H1 (cell line): ENCODE measurements at regions not wholly inside any gene's neighbourhood (a gene's known extent, or its start where the extent isn't known, plus 50 kb on each side); places are given as distances from the start of the nearest gene placed in this dataset.

Source experiments
- CTCF ChIA-PET: fragments of 300-600 bp; sonication (Branson Sonifier 250); formaldehyde crosslinking; loops from one replicate; lab custom pipeline; 2021; ENCODE audit not compliant: partially characterized antibody; lab: Charles Lee
- POLR2A ChIA-PET: fragments of 300-600 bp; sonication (Branson Sonifier 250); formaldehyde crosslinking; loops from one replicate; lab custom pipeline; 2021; ENCODE audit warnings: inconsistent platforms; ENCODE audit not compliant: partially characterized antibody; lab: Charles Lee
- DNase-seq, 2 experiments: peaks; one replicate each; pipeline versions ENCODE4 v3.0.0 to v3.0.0-alpha.2; 2010 to 2022; ENCODE audit warnings: low spot score in 2 of 2, low read depth in 1 of 2, mixed read lengths in 1 of 2
- FAIRE-seq: peaks from 2 replicates; lab custom pipeline; 2011; peaks lifted over from hg19 to GRCh38; lab: Jason Lieb, UNC
- H2AFZ ChIP-seq: 2 replicates; pipeline ENCODE4 v1.8.1; 2012; ENCODE audit warnings: low read length, inconsistent platforms
- H2AK5ac ChIP-seq: 2 replicates; pipeline ENCODE4 v1.6.1; 2013; ENCODE audit warnings: low read depth, low read length
- H2BK120ac ChIP-seq: replicated peaks from 2 replicates; pipeline ENCODE3; 2013; ENCODE audit warnings: low read depth, low read length, inconsistent platforms
- H2BK12ac ChIP-seq: 2 replicates; pipeline ENCODE4 v1.6.1; 2013; ENCODE audit warnings: low read depth, low read length
- H2BK15ac ChIP-seq: 2 replicates; pipeline ENCODE4 v1.6.1; 2013; ENCODE audit warnings: low read length
- H2BK20ac ChIP-seq: 2 replicates; pipeline ENCODE4 v1.6.1; 2013; ENCODE audit warnings: low read length
- H2BK5ac ChIP-seq: 2 replicates; pipeline ENCODE4 v1.6.1; 2013; ENCODE audit warnings: low read depth, low read length
- H3K14ac ChIP-seq: 2 replicates; pipeline ENCODE4 v1.6.1; 2013; ENCODE audit warnings: inconsistent platforms; ENCODE audit not compliant: insufficient read length
- H3K18ac ChIP-seq: 2 replicates; pipeline ENCODE4 v1.6.1; 2013; ENCODE audit warnings: low read length; ENCODE audit errors: extremely low read depth
- H3K23ac ChIP-seq: 2 replicates; pipeline ENCODE4 v1.6.1; 2013; ENCODE audit warnings: inconsistent platforms; ENCODE audit not compliant: insufficient read length
- H3K23me2 ChIP-seq: 2 replicates; pipeline ENCODE4 v1.6.1; 2013; ENCODE audit warnings: low read depth, low read length
- H3K27ac ChIP-seq: 2 replicates; pipeline ENCODE4 v1.6.1; 2011; ENCODE audit warnings: low read depth, low read length, inconsistent platforms
- H3K27me3 ChIP-seq, 4 experiments: replicated peaks in 1 of 4; 1 replicate in 1 of 4; 2 replicates in 3 of 4; pipeline versions ENCODE4 v1.6.1 to v1.8.1; 2011 to 2013; ENCODE audit warnings: low read length in 3 of 4, mild to moderate bottlenecking in 3 of 4, inconsistent platforms in 2 of 4, mixed read lengths in 2 of 4, moderate library complexity in 1 of 4; ENCODE audit not compliant: control insufficient read depth in 3 of 4, insufficient read depth in 3 of 4; ENCODE audit errors: extremely low read depth in 1 of 4
- H3K36me3 ChIP-seq, 4 experiments: 2 replicates each; pipeline versions ENCODE4 v1.6.1 to v1.8.1; 2011 to 2013; ENCODE audit warnings: mild to moderate bottlenecking in 4 of 4, low read length in 3 of 4, moderate library complexity in 2 of 4, control low read depth in 1 of 4, inconsistent platforms in 1 of 4; ENCODE audit not compliant: insufficient read depth in 4 of 4, control insufficient read depth in 2 of 4
- H3K4ac ChIP-seq: replicated peaks from 2 replicates; pipeline ENCODE3; 2013; ENCODE audit warnings: low read length, low read depth, mixed read lengths, inconsistent platforms; ENCODE audit not compliant: insufficient read length
- H3K4me1 ChIP-seq, 4 experiments: replicated peaks in 1 of 4; 1 replicate in 1 of 4; 2 replicates in 3 of 4; pipeline versions ENCODE4 v1.6.1 to v1.8.1; 2011 to 2013; ENCODE audit warnings: low read length in 3 of 4, inconsistent platforms in 2 of 4, mixed read lengths in 1 of 4; ENCODE audit not compliant: insufficient read depth in 4 of 4, control insufficient read depth in 3 of 4
- H3K4me2 ChIP-seq, 2 experiments: 2 replicates each; pipeline versions ENCODE4 v1.6.1 to v1.8.1; 2011 to 2013; ENCODE audit warnings: low read depth in 2 of 2, low read length in 2 of 2, control low read depth in 1 of 2, inconsistent platforms in 1 of 2, mild to moderate bottlenecking in 1 of 2; ENCODE audit not compliant: insufficient read depth in 1 of 2
- H3K4me3 ChIP-seq, 4 experiments: fragments of 200-600, 300-600 bp in 1 of 4; sonication (generic), shearing (Covaris generic), sonication (Bioruptor Twin) in 1 of 4; 2 replicates each; pipeline versions ENCODE4 v1.5.1 to v1.8.1; 2011 to 2016; ENCODE audit warnings: low read length in 4 of 4, low read depth in 3 of 4, control low read depth in 2 of 4, inconsistent platforms in 2 of 4, mild to moderate bottlenecking in 2 of 4, mixed read lengths in 1 of 4, moderate library complexity in 1 of 4; ENCODE audit not compliant: insufficient read depth in 2 of 4; ENCODE audit errors: extremely low read depth in 1 of 4
- H3K56ac ChIP-seq: replicated peaks from 2 replicates; pipeline ENCODE3; 2013; ENCODE audit warnings: low read depth, mild to moderate bottlenecking, mixed read lengths, low read length, inconsistent platforms; ENCODE audit not compliant: insufficient read length
- H3K79me1 ChIP-seq: 2 replicates; pipeline ENCODE4 v1.6.1; 2013; ENCODE audit warnings: low read depth, low read length, control low read depth
- H3K79me2 ChIP-seq, 2 experiments: 2 replicates each; pipeline versions ENCODE4 v1.6.1 to v1.8.1; 2012 to 2013; ENCODE audit warnings: low read length in 2 of 2, mild to moderate bottlenecking in 2 of 2, inconsistent platforms in 1 of 2; ENCODE audit not compliant: insufficient read depth in 2 of 2, control insufficient read depth in 1 of 2
- H3K9ac ChIP-seq, 4 experiments: replicated peaks in 1 of 4; 1 replicate in 1 of 4; 2 replicates in 3 of 4; pipeline versions ENCODE4 v1.6.1 to v1.8.1; 2011 to 2013; ENCODE audit warnings: low read depth in 3 of 4, low read length in 3 of 4, control low read depth in 2 of 4, mild to moderate bottlenecking in 2 of 4, moderate library complexity in 2 of 4, inconsistent platforms in 1 of 4; ENCODE audit errors: extremely low read depth in 1 of 4
- H3K9me3 ChIP-seq, 2 experiments: 2 replicates each; pipeline versions ENCODE4 v1.6.1 to v1.8.1; 2012 to 2013; ENCODE audit warnings: mild to moderate bottlenecking in 2 of 2, moderate library complexity in 2 of 2, control low read depth in 1 of 2, inconsistent platforms in 1 of 2, low read depth in 1 of 2, low read length in 1 of 2, mixed read lengths in 1 of 2; ENCODE audit not compliant: insufficient read depth in 2 of 2
- H4K20me1 ChIP-seq, 2 experiments: replicated peaks in 1 of 2; 2 replicates each; pipeline versions ENCODE3 to v1.8.1; 2011 to 2013; ENCODE audit warnings: inconsistent platforms in 2 of 2, low read length in 2 of 2, mild to moderate bottlenecking in 1 of 2; ENCODE audit not compliant: insufficient read depth in 2 of 2, control insufficient read depth in 1 of 2
- H4K5ac ChIP-seq: 2 replicates; pipeline ENCODE4 v1.6.1; 2013; ENCODE audit warnings: low read length, low read depth, mixed read lengths, inconsistent platforms; ENCODE audit not compliant: insufficient read length
- H4K8ac ChIP-seq: 2 replicates; pipeline ENCODE4 v1.8.0; 2013; ENCODE audit warnings: mild to moderate bottlenecking, moderate library complexity, low read length, inconsistent platforms; ENCODE audit not compliant: insufficient read depth; ENCODE audit errors: extremely low read depth
- H4K91ac ChIP-seq: replicated peaks from 2 replicates; pipeline ENCODE3; 2013; ENCODE audit warnings: low read length, mixed read lengths, inconsistent platforms; ENCODE audit not compliant: insufficient read length
- KDM4A ChIP-seq: IDR thresholded peaks from one replicate; pipeline ENCODE4 v1.7.1; 2012; ENCODE audit warnings: low read depth, mild to moderate bottlenecking, moderate library complexity, low read length, inconsistent platforms; ENCODE audit not compliant: severe bottlenecking
- POLR2A ChIP-seq, 2 experiments: IDR thresholded peaks; 1 replicate in 1 of 2; 2 replicates in 1 of 2; pipeline ENCODE4 v1.6.1; 2011; ENCODE audit warnings: low read depth in 2 of 2, low read length in 2 of 2, mild to moderate bottlenecking in 2 of 2; ENCODE audit errors: control extremely low read depth in 1 of 2
- POLR2AphosphoS5 ChIP-seq: IDR thresholded peaks from 2 replicates; pipeline ENCODE4 v1.6.1; 2011; ENCODE audit warnings: low read depth, low read length
- SIN3A ChIP-seq, 2 experiments: IDR thresholded peaks in 1 of 2; conservative IDR thresholded peaks in 1 of 2; 2 replicates each; pipeline ENCODE4 v1.6.1; 2011 to 2012; ENCODE audit warnings: low read length in 2 of 2, improper control_type of control experiment in 1 of 2, low read depth in 1 of 2, mild to moderate bottlenecking in 1 of 2
- SP2 ChIP-seq: IDR thresholded peaks from 2 replicates; pipeline ENCODE4 v1.6.1; 2012; ENCODE audit warnings: mild to moderate bottlenecking, low read length, inconsistent platforms
- SP4 ChIP-seq: IDR thresholded peaks from 2 replicates; pipeline ENCODE4 v1.6.1; 2012; ENCODE audit warnings: low read length, inconsistent platforms
- TBP ChIP-seq: IDR thresholded peaks from 2 replicates; pipeline ENCODE4 v1.6.1; 2011; ENCODE audit warnings: low read depth, low read length, improper control_type of control experiment
- WGBS, 2 experiments: shearing (Covaris generic) in 1 of 2; methylation state at CpG; one replicate each; pipeline versions ENCODE4 v1.1.6 to v1.1.7; 2013 to 2015; ENCODE audit warnings: low lambda C conversion rate in 2 of 2, mixed read lengths in 2 of 2, inconsistent platforms in 1 of 2, low coverage in 1 of 2, missing lambda C conversion rate in 1 of 2; ENCODE audit not compliant: insufficient replicate concordance in 2 of 2, insufficient coverage in 1 of 2, insufficient read length in 1 of 2; ENCODE audit errors: extremely low coverage in 1 of 2, missing lambda C conversion rate in 1 of 2; 5-methylcytosine and 5-hydroxymethylcytosine counted together

- Histone ChIP-seq H3K23ac (no peak overlapping the region), H2AFZ (no peak overlapping the region), H3K36me3 (no peaks in the 10 kb centered on the region), H2BK20ac (no peak overlapping the region), H3K4me1 (no peaks in the 10 kb centered on the region; a peak in 1 of 7 replicates), H3K9me3 (no peaks in the 10 kb centered on the region), H2AK5ac (no peak overlapping the region), H3K4me2 (no peak overlapping the region), H2BK15ac (0 out of 2 replicates have a peak overlapping the region, but pooled peaks have one; percentile 10), H3K56ac (no peak overlapping the region), H3K27me3 (no peaks in the 10 kb centered on the region), H3K18ac (no peak overlapping the region), H3K23me2 (no peaks in the 10 kb centered on the region), H4K91ac (no peak overlapping the region), H3K9ac (no peak overlapping the region), H3K4ac (no peak overlapping the region), H4K5ac (no peak overlapping the region), H2BK120ac (no peak overlapping the region), H3K27ac (no peak overlapping the region), H3K79me1 (no peaks in the 10 kb centered on the region), H2BK5ac (no peak overlapping the region), H3K14ac (no peak overlapping the region), H4K20me1 (no peaks in the 10 kb centered on the region), H3K4me3 (no peak overlapping the region), H2BK12ac (no peak overlapping the region), H3K79me2 (no peaks in the 10 kb centered on the region), H4K8ac (0 out of 2 replicates have a peak overlapping the region, but pooled peaks have one; percentile 28)
- 96% methylated on average over 10 of the region's 12 CpGs; no CpG with 5 or more reads in 1 of the 2 experiments for WGBS, 2 experiments
- FAIRE-seq = no peak
- no peak for DNase-seq
- POLR2A ChIA-PET = no interaction called here
- CTCF ChIA-PET = no interaction called here
- TF ChIP-seq POLR2AphosphoS5 = no peak
- TF ChIP-seq SIN3A (conservative IDR thresholded peaks at IDR 0.05 in 1 of 2, IDR thresholded peaks at IDR 0.05 in 1 of 2; ENCODE audit: low read depth in 1 of 2, low read length in 2 of 2) = no peak
- TF ChIP-seq SP2 = no peak
- no peak for TF ChIP-seq SP4
- TF ChIP-seq TBP = no peak
- no peak for TF ChIP-seq POLR2A (IDR thresholded peaks at IDR 0.05; ENCODE audit: control extremely low read depth in 1 of 2, low read depth in 2 of 2, low read length in 2 of 2)
- TF ChIP-seq KDM4A = no peak
These were observed 76.6 kb upstream of the CST7 start for GRCh38 chr20:24872291-24873024.
